Type B pancreatic cell (in vitro differentiated cells): ENCODE measurements at regions not wholly inside any gene's neighbourhood (a gene's known extent, or its start where the extent isn't known, plus 50 kb on each side); places are given as distances from the start of the nearest gene placed in this dataset.

Experiments
- DNase-seq: peaks from one replicate; pipeline ENCODE4 v3.0.0; 2021; ENCODE audit warnings: mixed read lengths; ENCODE audit not compliant: unreplicated experiment; ENCODE audit errors: extremely low spot score
- H3K27ac Mint-ChIP-seq: 2 replicates; pipeline ENCODE4 v1.8.0; 2021; ENCODE audit warnings: mild to moderate bottlenecking, mixed read lengths
- H3K27me3 Mint-ChIP-seq: 2 replicates; pipeline ENCODE4 v1.8.0; 2021; ENCODE audit warnings: mixed read lengths
- H3K36me3 Mint-ChIP-seq: 2 replicates; pipeline ENCODE4 v1.8.0; 2021; ENCODE audit warnings: mixed read lengths
- H3K4me1 Mint-ChIP-seq: one replicate; pipeline ENCODE4 v1.8.0; 2021; ENCODE audit warnings: mixed read lengths; ENCODE audit not compliant: unreplicated experiment
- H3K4me3 Mint-ChIP-seq: 2 replicates; pipeline ENCODE4 v1.8.0; 2021; ENCODE audit warnings: mild to moderate bottlenecking, mixed read lengths
- H3K9me3 Mint-ChIP-seq: 2 replicates; pipeline ENCODE4 v1.8.0; 2021; ENCODE audit warnings: mixed read lengths
- CTCF ChIP-seq: fragments of 200-600 bp; sonication (generic); conservative IDR thresholded peaks from 2 replicates; pipeline ENCODE4 v1.5.0; 2021; ENCODE audit warnings: antibody characterized with exemption, mild to moderate bottlenecking

- no peak overlapping the region for H3K4me3 Mint-ChIP-seq
- H3K9me3 Mint-ChIP-seq: no peaks in the 10 kb centered on the region
- TF ChIP-seq CTCF: no peak
- H3K4me1 Mint-ChIP-seq: peaks cover 9% of the 10 kb centered on the region
- H3K36me3 Mint-ChIP-seq: no peaks in the 10 kb centered on the region
- DNase-seq: no peak
- H3K27me3 Mint-ChIP-seq: peaks cover 7% of the 10 kb centered on the region
- H3K27ac Mint-ChIP-seq: no peak overlapping the region
These were observed 55.5 kb downstream of the TPBG start for GRCh38 chr6:82419132-82419581.

- no peak overlapping the region for H3K4me3 Mint-ChIP-seq
- H3K36me3 Mint-ChIP-seq: no peaks in the 10 kb centered on the region
- no peak for TF ChIP-seq CTCF
- no peaks in the 10 kb centered on the region for H3K9me3 Mint-ChIP-seq
- H3K27me3 Mint-ChIP-seq: peaks cover 9% of the 10 kb centered on the region
- no peak overlapping the region for H3K27ac Mint-ChIP-seq
- DNase-seq: no peak
- H3K4me1 Mint-ChIP-seq: peaks cover 13% of the 10 kb centered on the region
These were observed 56.2 kb downstream of the TPBG start for GRCh38 chr6:82419859-82420258.

- Mint-ChIP-seq H3K4me3 (no peak overlapping the region), H3K36me3 (no peaks in the 10 kb centered on the region), H3K9me3 (no peaks in the 10 kb centered on the region), H3K27me3 (peaks cover 4% of the 10 kb centered on the region), H3K27ac (no peak overlapping the region), H3K4me1 (peaks cover 11% of the 10 kb centered on the region)
- no peak for TF ChIP-seq CTCF
- no peak for DNase-seq
These were observed 67.0 kb downstream of the TPBG start for GRCh38 chr6:82430611-82431010.

GRCh38 chr6:82436740-82437139 is 73.1 kb downstream of the TPBG start:
- TF ChIP-seq CTCF: no peak

GRCh38 chr6:82437701-82438100 is 74.1 kb downstream of the TPBG start:
- peaks cover 6% of the 10 kb centered on the region for H3K4me1 Mint-ChIP-seq
- TF ChIP-seq CTCF: no peak
- H3K36me3 Mint-ChIP-seq: no peaks in the 10 kb centered on the region
- no peak overlapping the region for H3K27ac Mint-ChIP-seq
- H3K4me3 Mint-ChIP-seq: no peak overlapping the region
- peaks cover 4% of the 10 kb centered on the region for H3K27me3 Mint-ChIP-seq
- H3K9me3 Mint-ChIP-seq: no peaks in the 10 kb centered on the region
- DNase-seq: no peak

More at GRCh38 chr6:82436740-82437139, 73.1 kb downstream of the TPBG start:
- H3K4me3 Mint-ChIP-seq: no peak overlapping the region
- DNase-seq: no peak
- no peaks in the 10 kb centered on the region for H3K36me3 Mint-ChIP-seq
- no peak overlapping the region for H3K27ac Mint-ChIP-seq
- H3K9me3 Mint-ChIP-seq: no peaks in the 10 kb centered on the region
- H3K27me3 Mint-ChIP-seq: peaks cover 4% of the 10 kb centered on the region
- peaks cover 6% of the 10 kb centered on the region for H3K4me1 Mint-ChIP-seq
